ENCODE measurements at regions not wholly inside any gene's neighbourhood (a gene's known extent, or its start where the extent isn't known, plus 50 kb on each side); places are given as distances from the start of the nearest gene placed in this dataset.

- TF ChIP-seq CTCF (IDR thresholded peaks at IDR 0.05): no peak
- no peak for TF ChIP-seq ZFX (IDR thresholded peaks at IDR 0.05; ENCODE audit: borderline replicate concordance)
These were observed 102.1 kb downstream of the PCDH18 start for GRCh38 chr4:137430171-137430570.
